Esophagus (tissue), 2 donors: ENCODE measurements at regions not wholly inside any gene's neighbourhood (a gene's known extent, or its start where the extent isn't known, plus 50 kb on each side); places are given as distances from the start of the nearest gene placed in this dataset.

Source experiments
- H3K27ac ChIP-seq, 2 donors: one replicate each; pipeline ENCODE4 v1.5.1; 2013; ENCODE audit warnings: low read depth in 2 of 2, mild to moderate bottlenecking in 2 of 2, inconsistent platforms in 1 of 2, low read length in 1 of 2, moderate library complexity in 1 of 2
- H3K27me3 ChIP-seq, 2 donors: one replicate each; pipeline ENCODE4 v1.6.1; 2013; ENCODE audit warnings: low read length in 2 of 2, control low read depth in 1 of 2, mild to moderate bottlenecking in 1 of 2; ENCODE audit not compliant: insufficient read depth in 2 of 2, control insufficient read depth in 1 of 2
- H3K36me3 ChIP-seq, 2 donors: one replicate each; pipeline ENCODE4 v1.6.1; 2013; ENCODE audit warnings: low read length in 1 of 2; ENCODE audit not compliant: control insufficient read depth in 2 of 2, insufficient read depth in 2 of 2
- H3K4me1 ChIP-seq, 2 donors: one replicate each; pipeline ENCODE4 v1.6.1; 2013; ENCODE audit warnings: low read length in 1 of 2; ENCODE audit not compliant: control insufficient read depth in 2 of 2, insufficient read depth in 2 of 2
- H3K4me3 ChIP-seq, 2 donors: one replicate each; pipeline ENCODE4 v1.5.1; 2013; ENCODE audit warnings: low read length in 2 of 2, mild to moderate bottlenecking in 2 of 2, low read depth in 1 of 2, moderate library complexity in 1 of 2
- H3K9me3 ChIP-seq, 2 donors: one replicate each; pipeline ENCODE4 v1.6.1; 2013; ENCODE audit warnings: mild to moderate bottlenecking in 2 of 2, low read depth in 1 of 2, low read length in 1 of 2, moderate library complexity in 1 of 2; ENCODE audit not compliant: control insufficient read depth in 2 of 2, insufficient read depth in 1 of 2
- WGBS, 2 donors: extraction: QIAGEN DNeasy Blood & Tissue Kit; methylation state at CpG; one replicate each; pipeline ENCODE4 v1.1.7; 2013; 5-methylcytosine and 5-hydroxymethylcytosine counted together
- donor health status: healthy with polysubstance abuse.
- donor health status: Bipolar disorder and iron deficiency.

- H3K36me3 ChIP-seq = no peaks in the 10 kb centered on the region
- no peak overlapping the region for H3K27ac ChIP-seq
- WGBS, 2 donors = 60 to 69% methylated on average over 5 of the region's 5 CpGs
Measured at GRCh38 chr14:38762426-38762825, 340.6 kb downstream of the SEC23A start.

DNA sequence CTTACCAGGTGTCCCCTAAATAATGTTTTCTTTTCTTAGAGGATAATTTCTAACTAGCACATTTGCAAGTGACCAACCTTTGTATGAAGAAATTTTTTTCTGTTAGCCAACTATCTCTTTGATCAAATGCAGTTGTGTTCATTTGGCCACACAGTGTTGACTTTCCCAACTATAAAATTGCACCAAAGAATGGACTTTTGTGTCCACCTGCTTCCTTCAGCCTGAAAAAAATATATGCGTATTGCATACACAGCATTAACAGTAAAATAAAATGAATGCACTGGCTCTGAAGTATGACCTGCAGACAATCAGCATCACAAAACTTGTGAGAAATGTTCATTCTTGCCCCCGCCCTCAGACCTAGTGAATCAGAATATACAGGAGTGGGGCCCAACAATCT, 342.0 kb downstream of the SEC23A start:
- 81 to 90% methylated on average over 2 of the region's 2 CpGs for WGBS, 2 donors
- Histone ChIP-seq H3K27ac (no peak overlapping the region), H3K4me3 (no peak overlapping the region), H3K4me1 (no peaks in the 10 kb centered on the region), H3K27me3 (no peaks in the 10 kb centered on the region), H3K36me3 (no peaks in the 10 kb centered on the region), H3K9me3 (no peaks in the 10 kb centered on the region)

More at GRCh38 chr14:38762426-38762825, 340.6 kb downstream of the SEC23A start:
- Histone ChIP-seq H3K4me1 (no peaks in the 10 kb centered on the region), H3K9me3 (no peaks in the 10 kb centered on the region), H3K27me3 (no peaks in the 10 kb centered on the region), H3K4me3 (no peak overlapping the region)

DNA sequence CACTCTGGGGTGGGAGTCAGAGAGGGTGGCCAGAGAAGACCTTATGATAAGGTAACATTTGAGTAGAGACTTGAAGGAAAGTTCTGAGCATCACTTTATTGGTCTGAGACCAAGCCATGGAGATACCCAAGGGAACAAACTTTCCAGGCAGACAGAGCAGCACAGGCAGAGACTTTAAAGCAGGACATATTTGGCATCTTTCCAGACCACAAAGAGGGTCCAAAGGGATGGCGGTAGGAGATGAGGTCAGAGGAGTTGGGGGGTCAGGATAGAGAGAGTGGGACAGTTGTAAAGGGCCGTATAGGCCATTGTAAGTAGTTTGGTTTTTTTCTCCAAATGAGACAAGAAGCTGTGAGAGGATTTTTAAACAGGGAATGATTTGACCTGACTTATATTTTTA, 344.4 kb downstream of the SEC23A start:
- no peaks in the 10 kb centered on the region for H3K27me3 ChIP-seq
- 59 to 66% methylated on average over 2 of the region's 2 CpGs for WGBS, 2 donors
- no peak overlapping the region for H3K27ac ChIP-seq
- H3K4me3 ChIP-seq = no peak overlapping the region
- no peaks in the 10 kb centered on the region for H3K4me1 ChIP-seq
- H3K36me3 ChIP-seq = no peaks in the 10 kb centered on the region
- H3K9me3 ChIP-seq = no peaks in the 10 kb centered on the region

GRCh38 chr14:38755036-38755435, 348.0 kb downstream of the SEC23A start:
- Histone ChIP-seq H3K4me3 (no peak overlapping the region), H3K27me3 (no peaks in the 10 kb centered on the region), H3K27ac (no peak overlapping the region), H3K36me3 (no peaks in the 10 kb centered on the region), H3K4me1 (no peaks in the 10 kb centered on the region), H3K9me3 (no peaks in the 10 kb centered on the region)
- WGBS, 2 donors = 79 to 89% methylated on average over 3 of the region's 3 CpGs

DNA sequence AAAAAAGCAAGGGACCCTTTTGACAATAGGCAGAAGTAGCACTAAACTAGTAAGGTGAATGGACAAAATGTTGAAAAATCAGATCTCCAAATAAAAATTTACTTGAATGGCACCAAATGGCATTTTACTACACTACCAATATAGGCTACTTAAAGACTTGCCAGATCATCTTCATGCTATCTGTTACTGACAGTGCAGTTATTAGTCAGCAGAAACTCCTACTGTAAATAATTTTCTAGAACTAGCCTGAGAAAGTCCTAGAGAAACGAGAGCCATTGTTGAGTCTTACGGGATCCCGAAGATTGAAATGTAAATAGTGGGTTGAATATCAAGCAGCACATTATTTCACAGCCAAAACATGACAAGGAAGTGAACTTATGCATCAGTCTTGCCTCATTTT, 350.3 kb downstream of the SEC23A start:
- H3K9me3 ChIP-seq = no peaks in the 10 kb centered on the region
- H3K36me3 ChIP-seq = no peaks in the 10 kb centered on the region
- H3K4me3 ChIP-seq = no peak overlapping the region
- H3K4me1 ChIP-seq = no peaks in the 10 kb centered on the region
- 62 to 70% methylated on average over 3 of the region's 3 CpGs for WGBS, 2 donors
- no peaks in the 10 kb centered on the region for H3K27me3 ChIP-seq
- no peak overlapping the region for H3K27ac ChIP-seq

DNA sequence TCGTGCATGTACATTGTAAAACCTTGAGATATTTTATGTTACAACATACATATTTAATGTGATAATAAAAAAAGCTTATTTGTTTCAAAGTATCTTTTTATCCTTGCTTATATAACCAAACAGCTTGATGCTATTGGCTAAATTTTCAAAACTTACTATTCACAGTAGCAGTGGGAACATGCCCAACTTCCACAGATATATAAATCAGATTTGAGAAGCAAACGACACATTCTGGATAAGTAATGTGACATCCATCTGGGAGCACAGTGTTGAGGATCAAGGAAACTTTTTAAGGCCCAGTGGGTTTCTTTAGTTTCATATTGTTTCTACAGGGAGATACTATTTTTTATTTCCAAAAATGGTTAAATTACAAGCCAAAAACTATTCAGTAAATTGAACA, 350.7 kb downstream of the SEC23A start:
- WGBS, 2 donors = 65 to 76% methylated on average over 2 of the region's 2 CpGs

DNA sequence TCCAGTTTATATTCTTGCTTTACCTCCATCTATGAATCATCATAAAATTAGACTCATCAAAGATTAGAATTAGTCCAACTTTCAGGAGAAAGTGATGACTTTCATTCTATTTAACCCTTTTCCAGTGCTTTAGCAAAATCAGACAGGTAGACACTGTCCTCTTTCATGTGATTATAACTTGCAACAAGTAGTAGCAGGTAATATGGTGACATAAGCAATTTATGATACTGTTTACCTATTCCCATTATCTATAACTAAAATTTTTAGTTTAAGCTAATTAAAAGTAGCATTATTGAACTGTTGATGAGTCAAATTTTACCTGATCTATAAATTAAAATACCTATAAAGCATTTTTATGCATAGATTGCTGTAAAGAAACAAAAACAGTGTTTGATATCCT, 351.6 kb downstream of the SEC23A start:
- H3K9me3 ChIP-seq = no peaks in the 10 kb centered on the region
- H3K27me3 ChIP-seq = no peaks in the 10 kb centered on the region
- no peak overlapping the region for H3K4me3 ChIP-seq
- H3K4me1 ChIP-seq = no peaks in the 10 kb centered on the region
- H3K36me3 ChIP-seq = no peaks in the 10 kb centered on the region
- H3K27ac ChIP-seq = no peak overlapping the region

More for the DNA sequence above, 350.7 kb downstream of the SEC23A start:
- Histone ChIP-seq H3K27ac (no peak overlapping the region), H3K4me1 (no peaks in the 10 kb centered on the region), H3K9me3 (no peaks in the 10 kb centered on the region), H3K27me3 (no peaks in the 10 kb centered on the region), H3K4me3 (no peak overlapping the region), H3K36me3 (no peaks in the 10 kb centered on the region)

GRCh38 chr14:38749936-38750335, 353.1 kb downstream of the SEC23A start:
- 63 to 74% methylated on average over 3 of the region's 3 CpGs for WGBS, 2 donors

DNA sequence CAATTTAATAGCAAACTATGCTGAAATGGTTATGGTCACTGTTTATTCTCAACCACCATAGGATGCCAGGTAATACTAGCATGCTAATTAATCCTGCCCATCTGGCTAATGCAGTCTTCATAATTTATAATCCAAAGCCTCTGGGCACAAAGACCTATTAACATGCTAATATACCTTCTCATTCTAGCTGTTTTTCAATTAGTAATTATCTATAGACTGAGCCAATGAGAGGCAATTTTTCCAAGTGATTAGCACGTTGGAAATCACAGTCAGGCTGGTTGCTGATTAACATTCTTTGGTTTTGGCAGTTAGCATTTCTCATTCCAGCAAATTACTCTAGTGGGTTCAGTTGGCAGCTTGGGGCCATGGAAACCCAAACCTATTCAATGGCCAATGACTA, 357.2 kb downstream of the SEC23A start:
- Histone ChIP-seq H3K27ac (no peak overlapping the region), H3K9me3 (no peaks in the 10 kb centered on the region), H3K27me3 (no peaks in the 10 kb centered on the region), H3K36me3 (no peaks in the 10 kb centered on the region), H3K4me1 (no peaks in the 10 kb centered on the region), H3K4me3 (no peak overlapping the region)
- 37 to 42% methylated on average over 1 of the region's 1 CpG for WGBS, 2 donors

More at GRCh38 chr14:38749936-38750335, 353.1 kb downstream of the SEC23A start:
- H3K4me3 ChIP-seq = no peak overlapping the region
- no peaks in the 10 kb centered on the region for H3K9me3 ChIP-seq
- no peaks in the 10 kb centered on the region for H3K4me1 ChIP-seq
- no peaks in the 10 kb centered on the region for H3K27me3 ChIP-seq
- H3K27ac ChIP-seq = no peak overlapping the region
- H3K36me3 ChIP-seq = no peaks in the 10 kb centered on the region

GRCh38 chr14:38743966-38744584, 359.0 kb downstream of the SEC23A start:
- Histone ChIP-seq H3K4me3 (no peak overlapping the region), H3K27me3 (no peaks in the 10 kb centered on the region)
- 82 to 83% methylated on average over 7 of the region's 7 CpGs for WGBS, 2 donors

More at GRCh38 chr14:38743966-38744584, 359.0 kb downstream of the SEC23A start:
- Histone ChIP-seq H3K4me1 (no peaks in the 10 kb centered on the region), H3K27ac (no peak overlapping the region), H3K9me3 (no peaks in the 10 kb centered on the region), H3K36me3 (no peaks in the 10 kb centered on the region)
